ENCODE measurements at regions not wholly inside any gene's neighbourhood (a gene's known extent, or its start where the extent isn't known, plus 50 kb on each side); places are given as distances from the start of the nearest gene placed in this dataset.
"Not testable (repeated sequence)": the region's sequence is repeated elsewhere in the genome, so short reads cannot be mapped to it uniquely, and the experiment has no call there.

DNA sequence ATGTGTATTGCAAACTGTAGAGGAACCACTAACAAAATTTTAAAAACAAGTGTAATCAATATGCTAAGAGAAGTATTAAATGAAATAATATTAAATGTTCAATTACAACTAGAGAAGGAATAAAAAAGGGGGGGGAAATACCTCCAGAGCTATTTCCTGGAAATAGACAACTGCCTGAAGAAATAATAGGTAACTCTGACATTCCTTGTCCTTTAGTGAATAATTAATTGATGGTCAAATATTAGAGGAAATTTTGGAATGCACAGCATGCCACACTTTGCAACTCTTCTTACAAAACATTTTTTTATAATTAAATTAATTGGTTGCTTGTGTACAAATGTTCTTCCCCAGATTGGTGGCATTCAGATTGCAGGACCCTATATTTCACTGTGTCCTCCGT is 342.6 kb upstream of the COL8A1 start:
- Mint-ChIP-seq H3K9me3 (peaks cover 2% of the 10 kb centered on the region), H3K4me1 (ENCODE audit: low read depth) (no peaks in the 10 kb centered on the region), H3K27me3 (no peaks in the 10 kb centered on the region), H3K27ac (no peak overlapping the region), H3K4me3 (no peak overlapping the region), H3K36me3 (ENCODE audit: low read depth) (no peaks in the 10 kb centered on the region)
- ATAC-seq (no peak), DNase-seq (no peak)
- intact Hi-C loops (cut with micrococcal nuclease), result no loop called here
- ChIA-PET POLR2A (no interaction called here), CTCF (no interaction called here)
- TF ChIP-seq, protein P1, sequence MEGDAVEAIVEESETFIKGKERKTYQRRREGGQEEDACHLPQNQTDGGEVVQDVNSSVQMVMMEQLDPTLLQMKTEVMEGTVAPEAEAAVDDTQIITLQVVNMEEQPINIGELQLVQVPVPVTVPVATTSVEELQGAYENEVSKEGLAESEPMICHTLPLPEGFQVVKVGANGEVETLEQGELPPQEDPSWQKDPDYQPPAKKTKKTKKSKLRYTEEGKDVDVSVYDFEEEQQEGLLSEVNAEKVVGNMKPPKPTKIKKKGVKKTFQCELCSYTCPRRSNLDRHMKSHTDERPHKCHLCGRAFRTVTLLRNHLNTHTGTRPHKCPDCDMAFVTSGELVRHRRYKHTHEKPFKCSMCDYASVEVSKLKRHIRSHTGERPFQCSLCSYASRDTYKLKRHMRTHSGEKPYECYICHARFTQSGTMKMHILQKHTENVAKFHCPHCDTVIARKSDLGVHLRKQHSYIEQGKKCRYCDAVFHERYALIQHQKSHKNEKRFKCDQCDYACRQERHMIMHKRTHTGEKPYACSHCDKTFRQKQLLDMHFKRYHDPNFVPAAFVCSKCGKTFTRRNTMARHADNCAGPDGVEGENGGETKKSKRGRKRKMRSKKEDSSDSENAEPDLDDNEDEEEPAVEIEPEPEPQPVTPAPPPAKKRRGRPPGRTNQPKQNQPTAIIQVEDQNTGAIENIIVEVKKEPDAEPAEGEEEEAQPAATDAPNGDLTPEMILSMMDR (IDR thresholded peaks at IDR 0.05), result no peak

DNA sequence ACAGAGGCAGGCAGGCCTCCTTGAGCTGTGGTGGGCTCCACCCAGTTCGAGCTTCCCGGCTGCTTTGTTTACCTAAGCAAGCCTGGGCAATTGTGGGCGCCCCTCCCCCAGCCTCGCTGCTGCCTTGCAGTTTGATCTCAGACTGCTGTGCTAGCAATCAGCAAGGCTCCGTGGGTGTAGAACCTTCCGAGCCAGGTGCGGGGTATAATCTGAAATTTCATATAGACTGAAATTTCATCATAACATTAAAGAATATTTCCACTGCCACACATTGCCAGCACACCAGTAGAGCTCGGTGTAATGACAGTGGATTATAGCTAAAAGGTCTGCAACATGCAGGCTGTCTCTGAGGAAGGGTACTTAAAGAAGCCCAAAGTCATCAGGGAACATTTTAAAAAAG is 344.3 kb upstream of the COL8A1 start:
- H3K4me3 Mint-ChIP-seq; CTCF ChIA-PET; H3K4me1 Mint-ChIP-seq (ENCODE audit: low read depth); H3K9me3 Mint-ChIP-seq; H3K36me3 Mint-ChIP-seq (ENCODE audit: low read depth); POLR2A ChIA-PET; H3K27me3 Mint-ChIP-seq; H3K27ac Mint-ChIP-seq; intact Hi-C loops (cut with micrococcal nuclease); ATAC-seq: not testable (repeated sequence)
- DNase-seq, result peak; percentile 1

GRCh38 chr3:99287876-99288275 is 350.5 kb upstream of the COL8A1 start:
- TF ChIP-seq, protein P1 (IDR thresholded peaks at IDR 0.05), result no peak
- Mint-ChIP-seq H3K9me3 (peaks cover 2% of the 10 kb centered on the region), H3K36me3 (ENCODE audit: low read depth) (no peaks in the 10 kb centered on the region), H3K4me1 (ENCODE audit: low read depth) (no peaks in the 10 kb centered on the region), H3K27ac (no peak overlapping the region), H3K27me3 (no peaks in the 10 kb centered on the region), H3K4me3 (no peak overlapping the region)
- no peak for ATAC-seq
- no peak for DNase-seq
- intact Hi-C loops (cut with micrococcal nuclease), result no loop called here
- ChIA-PET CTCF (no interaction called here), POLR2A (no interaction called here)

- intact Hi-C loops (cut with micrococcal nuclease), result no loop called here
- CTCF ChIA-PET, result no interaction called here
- no peak overlapping the region for H3K27ac Mint-ChIP-seq
- H3K36me3 Mint-ChIP-seq (ENCODE audit: low read depth), result no peaks in the 10 kb centered on the region
- POLR2A ChIA-PET, result no interaction called here
- H3K4me3 Mint-ChIP-seq, result no peak overlapping the region
- DNase-seq (no peak), ATAC-seq (no peak)
- H3K27me3 Mint-ChIP-seq, result no peaks in the 10 kb centered on the region
- TF ChIP-seq, protein P1 (IDR thresholded peaks at IDR 0.05), result no peak
- H3K4me1 Mint-ChIP-seq (ENCODE audit: low read depth), result no peaks in the 10 kb centered on the region
- H3K9me3 Mint-ChIP-seq, result peaks cover 2% of the 10 kb centered on the region
These were observed 352.0 kb upstream of the COL8A1 start for GRCh38 chr3:99286266-99286845.

DNA sequence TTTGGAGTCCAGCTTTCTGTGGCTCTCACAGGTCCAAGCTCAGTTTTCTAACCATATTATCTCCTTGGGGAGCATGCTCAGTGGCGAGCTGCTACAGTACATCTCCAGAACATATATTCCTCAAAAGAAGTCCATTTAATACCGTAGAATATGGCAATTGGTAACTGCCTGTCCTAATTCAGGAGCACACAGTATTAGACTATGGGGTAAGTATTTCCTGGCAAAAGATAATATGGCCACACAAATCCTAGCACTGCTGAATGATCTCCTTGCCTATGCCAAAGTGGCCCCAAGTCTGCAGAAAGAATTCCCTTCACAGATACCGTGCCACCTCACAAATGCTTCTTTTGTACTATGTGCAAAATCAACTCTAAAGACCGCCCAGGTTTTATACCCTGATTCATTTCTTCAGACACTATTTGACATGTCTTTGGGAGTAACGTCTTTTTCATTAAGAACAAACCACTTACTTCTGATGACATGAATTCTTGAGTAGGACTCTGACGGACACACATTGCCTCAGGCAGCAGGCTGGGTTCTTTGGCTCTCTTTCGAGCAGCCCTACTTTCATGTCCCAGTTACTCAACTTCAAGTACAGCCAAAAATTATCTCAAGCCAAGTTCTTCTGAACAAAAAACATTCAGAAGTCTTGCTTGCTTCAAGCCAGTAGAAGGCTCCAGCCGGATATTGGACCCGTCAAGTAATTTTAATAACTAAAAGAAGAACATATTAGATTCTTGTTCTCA is 368.3 kb upstream of the DCBLD2 start:
- intact Hi-C loops (cut with micrococcal nuclease), result no loop called here
- Mint-ChIP-seq H3K27ac (no peak overlapping the region), H3K9me3 (peaks cover 3% of the 10 kb centered on the region), H3K4me1 (ENCODE audit: low read depth) (no peaks in the 10 kb centered on the region), H3K27me3 (no peaks in the 10 kb centered on the region), H3K4me3 (no peak overlapping the region), H3K36me3 (ENCODE audit: low read depth) (no peaks in the 10 kb centered on the region)
- DNase-seq (no peak), ATAC-seq (no peak)
- POLR2A ChIA-PET, result no interaction called here
- CTCF ChIA-PET, result no interaction called here
- TF ChIP-seq, protein P1 (IDR thresholded peaks at IDR 0.05), result no peak
